HEK293 (cell line): ENCODE measurements at regions not wholly inside any gene's neighbourhood (a gene's known extent, or its start where the extent isn't known, plus 50 kb on each side); places are given as distances from the start of the nearest gene placed in this dataset.

Experiments
- CTCF ChIA-PET: fragments of 350-600 bp; formaldehyde crosslinking; extraction: SDS; loops from one replicate; lab custom pipeline; 2021; ENCODE audit warnings: antibody characterized with exemption; lab: Yijun Ruan, JAX
- POLR2A ChIA-PET: fragments of 300-600 bp; formaldehyde crosslinking; extraction: SDS; loops from one replicate; lab custom pipeline; 2020; ENCODE audit warnings: antibody characterized with exemption, inconsistent platforms; lab: Yijun Ruan, JAX
- H3K27ac ChIP-seq: fragments of 200-500 bp; sonication (Bioruptor generic); 2 replicates; pipeline ENCODE4 v1.5.1; 2014; ENCODE audit warnings: low read depth, low read length, control low read depth, inconsistent platforms; ENCODE audit errors: extremely low read depth
- H3K36me3 ChIP-seq, 2 experiments: fragments of 200-500 bp in 1 of 2; sonication (Bioruptor generic) in 1 of 2; 1 replicate in 1 of 2; 2 replicates in 1 of 2; pipeline ENCODE4 v1.5.1; 2014 to 2017; ENCODE audit warnings: inconsistent platforms in 2 of 2, low read length in 2 of 2; ENCODE audit not compliant: control insufficient read depth in 2 of 2, insufficient read depth in 1 of 2
- H3K4me1 ChIP-seq: fragments of 200-500 bp; sonication (Bioruptor generic); 2 replicates; pipeline ENCODE4 v1.5.1; 2014; ENCODE audit warnings: mild to moderate bottlenecking, low read length, inconsistent platforms; ENCODE audit not compliant: control insufficient read depth, insufficient read depth
- H3K4me3 ChIP-seq: 2 replicates; pipeline ENCODE4 v1.5.1; 2011; ENCODE audit warnings: low read depth, mild to moderate bottlenecking, control low read depth, low read length, moderate library complexity
- H3K9me3 ChIP-seq: fragments of 200-500 bp; sonication (Bioruptor generic); 2 replicates; pipeline ENCODE4 v1.5.1; 2014; ENCODE audit warnings: low read depth, low read length, inconsistent platforms; ENCODE audit not compliant: control insufficient read depth, insufficient read depth
- KLF9 ChIP-seq: fragments of 450-650 bp; formaldehyde crosslinking; IDR thresholded peaks from 2 replicates; pipeline ENCODE4 v1.5.1; 2016; ENCODE audit warnings: missing biosample characterization, missing genetic modification characterization, low read depth
- SETDB1 ChIP-seq: IDR thresholded peaks from one replicate; pipeline ENCODE4 v1.6.1; 2017; ENCODE audit warnings: mild to moderate bottlenecking, low read length, moderate library complexity, mixed read lengths; ENCODE audit not compliant: insufficient read length
- ZBTB1 ChIP-seq: fragments of 450-650 bp; formaldehyde crosslinking; IDR thresholded peaks from 2 replicates; pipeline ENCODE4 v1.5.1; 2016; ENCODE audit warnings: missing biosample characterization, missing genetic modification characterization
- ZFP37 ChIP-seq: fragments of 450-650 bp; formaldehyde crosslinking; IDR thresholded peaks from 2 replicates; pipeline ENCODE4 v1.5.1; 2016; ENCODE audit warnings: missing biosample characterization, missing genetic modification characterization
- ZNF114 ChIP-seq: fragments of 450-650 bp; formaldehyde crosslinking; IDR thresholded peaks from 2 replicates; pipeline ENCODE4 v1.5.0; 2017; ENCODE audit warnings: missing biosample characterization, missing genetic modification characterization
- ZNF133 ChIP-seq: fragments of 450-650 bp; formaldehyde crosslinking; IDR thresholded peaks from 2 replicates; pipeline ENCODE4 v1.5.1; 2016; ENCODE audit warnings: missing biosample characterization, missing genetic modification characterization
- ZNF239 ChIP-seq: fragments of 450-650 bp; formaldehyde crosslinking; IDR thresholded peaks from 2 replicates; pipeline ENCODE4 v1.5.1; 2016; ENCODE audit warnings: missing biosample characterization, missing genetic modification characterization
- ZNF24 ChIP-seq: fragments of 450-650 bp; formaldehyde crosslinking; IDR thresholded peaks from 2 replicates; pipeline ENCODE4 v1.5.1; 2016; ENCODE audit warnings: missing biosample characterization, missing genetic modification characterization
- ZNF274 ChIP-seq, 2 experiments: fragments of 200-500 bp in 1 of 2; fragments of 450-650 bp in 1 of 2; sonication (Bioruptor generic) in 1 of 2; formaldehyde crosslinking in 1 of 2; IDR thresholded peaks; 2 replicates each; pipeline versions ENCODE4 v1.5.1 to v1.6.1; 2014 to 2016; ENCODE audit warnings: borderline replicate concordance in 1 of 2, inconsistent platforms in 1 of 2, low read length in 1 of 2, missing biosample characterization in 1 of 2, missing genetic modification characterization in 1 of 2
- ZNF350 ChIP-seq: fragments of 450-650 bp; formaldehyde crosslinking; IDR thresholded peaks from 2 replicates; pipeline ENCODE4 v1.5.0; 2017; ENCODE audit warnings: missing biosample characterization, mild to moderate bottlenecking, missing genetic modification characterization
- ZNF404 ChIP-seq: fragments of 450-650 bp; formaldehyde crosslinking; IDR thresholded peaks from 2 replicates; pipeline ENCODE4 v1.5.1; 2017; ENCODE audit warnings: missing biosample characterization, missing genetic modification characterization
- ZNF501 ChIP-seq: fragments of 450-650 bp; formaldehyde crosslinking; IDR thresholded peaks from 2 replicates; pipeline ENCODE4 v1.5.1; 2016; ENCODE audit warnings: missing biosample characterization, missing genetic modification characterization
- ZNF549 ChIP-seq: fragments of 450-650 bp; IDR thresholded peaks from 2 replicates; pipeline ENCODE4 v1.5.1; 2018; ENCODE audit warnings: missing biosample characterization, missing genetic modification characterization, mild to moderate bottlenecking, inconsistent platforms, moderate library complexity
- ZNF585B ChIP-seq: fragments of 450-650 bp; formaldehyde crosslinking; IDR thresholded peaks from 2 replicates; pipeline ENCODE4 v1.5.1; 2016; ENCODE audit warnings: missing biosample characterization, missing genetic modification characterization
- ZNF677 ChIP-seq: fragments of 450-650 bp; IDR thresholded peaks from 2 replicates; pipeline ENCODE4 v1.5.0; 2018; ENCODE audit warnings: missing biosample characterization, mild to moderate bottlenecking, missing genetic modification characterization, moderate library complexity
- ZNF707 ChIP-seq: fragments of 450-650 bp; formaldehyde crosslinking; IDR thresholded peaks from 2 replicates; pipeline ENCODE4 v1.5.1; 2016; ENCODE audit warnings: missing biosample characterization, missing genetic modification characterization
- ZNF792 ChIP-seq: fragments of 450-650 bp; formaldehyde crosslinking; IDR thresholded peaks from 2 replicates; pipeline ENCODE4 v1.5.1; 2016; ENCODE audit warnings: missing biosample characterization, missing genetic modification characterization
- ZSCAN23 ChIP-seq: fragments of 450-650 bp; formaldehyde crosslinking; IDR thresholded peaks from 2 replicates; pipeline ENCODE4 v1.5.1; 2016; ENCODE audit warnings: missing biosample characterization, missing genetic modification characterization
- TF ChIP-seq, protein P1 (sequence below): fragments of 450-650 bp; formaldehyde crosslinking; IDR thresholded peaks from 2 replicates; pipeline ENCODE4 v1.5.1; 2017; ENCODE audit warnings: missing biosample characterization, missing genetic modification characterization
- TF ChIP-seq, protein P2 (sequence below): fragments of 450-650 bp; formaldehyde crosslinking; conservative IDR thresholded peaks from 2 replicates; pipeline ENCODE4 v1.5.1; 2016; ENCODE audit warnings: low read depth, missing biosample characterization, missing genetic modification characterization
- TF ChIP-seq, protein P3 (sequence below): fragments of 450-650 bp; formaldehyde crosslinking; IDR thresholded peaks from 2 replicates; pipeline ENCODE4 v1.5.1; 2017; ENCODE audit warnings: missing biosample characterization, missing genetic modification characterization
- TF ChIP-seq, protein P4 (sequence below): fragments of 450-650 bp; IDR thresholded peaks from 2 replicates; pipeline ENCODE4 v1.5.1; 2018; ENCODE audit warnings: missing biosample characterization, missing genetic modification characterization

DNA sequence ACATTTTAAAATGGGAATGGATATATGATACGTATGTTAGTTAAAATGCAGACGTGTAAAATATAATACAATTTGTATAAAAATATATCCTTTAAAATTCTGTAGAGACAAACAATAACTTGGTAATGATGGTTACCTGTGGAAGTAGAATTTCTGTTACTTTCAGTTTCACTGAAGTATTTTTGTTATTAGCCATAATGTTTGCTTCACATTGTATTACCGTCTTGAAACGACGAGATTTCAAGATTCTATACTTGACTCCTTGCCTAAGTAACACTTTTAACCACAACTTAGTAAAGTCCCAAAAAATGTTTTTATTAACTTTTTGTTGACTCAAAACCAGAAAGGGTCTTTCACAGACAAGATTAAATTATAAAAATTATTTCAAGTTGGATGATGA lies 488.3 kb upstream of the VRK2 start (continued):
- TF ChIP-seq, protein P1, sequence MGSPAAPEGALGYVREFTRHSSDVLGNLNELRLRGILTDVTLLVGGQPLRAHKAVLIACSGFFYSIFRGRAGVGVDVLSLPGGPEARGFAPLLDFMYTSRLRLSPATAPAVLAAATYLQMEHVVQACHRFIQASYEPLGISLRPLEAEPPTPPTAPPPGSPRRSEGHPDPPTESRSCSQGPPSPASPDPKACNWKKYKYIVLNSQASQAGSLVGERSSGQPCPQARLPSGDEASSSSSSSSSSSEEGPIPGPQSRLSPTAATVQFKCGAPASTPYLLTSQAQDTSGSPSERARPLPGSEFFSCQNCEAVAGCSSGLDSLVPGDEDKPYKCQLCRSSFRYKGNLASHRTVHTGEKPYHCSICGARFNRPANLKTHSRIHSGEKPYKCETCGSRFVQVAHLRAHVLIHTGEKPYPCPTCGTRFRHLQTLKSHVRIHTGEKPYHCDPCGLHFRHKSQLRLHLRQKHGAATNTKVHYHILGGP (tag by site-specific recombination) = no peak
- TF ChIP-seq ZNF350 (tag by site-specific recombination) (no peak), ZNF133 (tag by site-specific recombination) (no peak), ZNF24 (tag by site-specific recombination) (no peak), ZNF239 (no peak), ZNF792 (tag by site-specific recombination) (no peak), ZNF114 (tag by site-specific recombination) (no peak), ZFP37 (tag by site-specific recombination) (no peak)
- TF ChIP-seq, protein P2, sequence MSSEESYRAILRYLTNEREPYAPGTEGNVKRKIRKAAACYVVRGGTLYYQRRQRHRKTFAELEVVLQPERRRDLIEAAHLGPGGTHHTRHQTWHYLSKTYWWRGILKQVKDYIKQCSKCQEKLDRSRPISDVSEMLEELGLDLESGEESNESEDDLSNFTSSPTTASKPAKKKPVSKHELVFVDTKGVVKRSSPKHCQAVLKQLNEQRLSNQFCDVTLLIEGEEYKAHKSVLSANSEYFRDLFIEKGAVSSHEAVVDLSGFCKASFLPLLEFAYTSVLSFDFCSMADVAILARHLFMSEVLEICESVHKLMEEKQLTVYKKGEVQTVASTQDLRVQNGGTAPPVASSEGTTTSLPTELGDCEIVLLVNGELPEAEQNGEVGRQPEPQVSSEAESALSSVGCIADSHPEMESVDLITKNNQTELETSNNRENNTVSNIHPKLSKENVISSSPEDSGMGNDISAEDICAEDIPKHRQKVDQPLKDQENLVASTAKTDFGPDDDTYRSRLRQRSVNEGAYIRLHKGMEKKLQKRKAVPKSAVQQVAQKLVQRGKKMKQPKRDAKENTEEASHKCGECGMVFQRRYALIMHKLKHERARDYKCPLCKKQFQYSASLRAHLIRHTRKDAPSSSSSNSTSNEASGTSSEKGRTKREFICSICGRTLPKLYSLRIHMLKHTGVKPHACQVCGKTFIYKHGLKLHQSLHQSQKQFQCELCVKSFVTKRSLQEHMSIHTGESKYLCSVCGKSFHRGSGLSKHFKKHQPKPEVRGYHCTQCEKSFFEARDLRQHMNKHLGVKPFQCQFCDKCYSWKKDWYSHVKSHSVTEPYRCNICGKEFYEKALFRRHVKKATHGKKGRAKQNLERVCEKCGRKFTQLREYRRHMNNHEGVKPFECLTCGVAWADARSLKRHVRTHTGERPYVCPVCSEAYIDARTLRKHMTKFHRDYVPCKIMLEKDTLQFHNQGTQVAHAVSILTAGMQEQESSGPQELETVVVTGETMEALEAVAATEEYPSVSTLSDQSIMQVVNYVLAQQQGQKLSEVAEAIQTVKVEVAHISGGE = no peak

DNA sequence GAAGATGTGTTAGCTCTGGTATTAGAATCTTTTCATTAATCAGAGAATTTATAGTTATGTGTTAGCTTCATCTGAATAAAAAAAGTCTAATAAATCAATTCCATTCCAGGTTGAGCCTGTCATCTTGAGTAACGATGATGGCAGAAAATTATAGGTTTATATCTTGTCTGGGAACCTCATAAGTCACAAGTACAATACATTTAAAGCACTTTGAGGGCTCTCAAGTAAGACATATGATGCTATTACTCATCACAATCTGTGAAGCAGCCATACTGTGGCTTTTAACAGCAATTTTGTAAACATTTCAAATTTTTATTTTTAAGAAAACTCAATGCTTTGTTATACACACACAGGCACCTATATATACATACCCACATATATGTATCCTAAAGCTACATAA lies 484.1 kb upstream of the VRK2 start:
- ChIA-PET CTCF (interaction anchor here (0.9 to 1.0 kb wide), 2 partner anchors 13 to 1379 kb away, joined by 3 to 5 read pairs; no protein-coding TSS in a partner anchor), POLR2A (no interaction called here)
- Histone ChIP-seq H3K9me3 (no peaks in the 10 kb centered on the region), H3K36me3 (no peaks in the 10 kb centered on the region), H3K27ac (no peak overlapping the region), H3K4me3 (no peak overlapping the region), H3K4me1 (no peaks in the 10 kb centered on the region)
- TF ChIP-seq KLF9 = no peak
- no peak for TF ChIP-seq ZNF404 (tag by site-specific recombination)
- no peak for TF ChIP-seq ZNF501 (tag by site-specific recombination)
- TF ChIP-seq, protein P3, sequence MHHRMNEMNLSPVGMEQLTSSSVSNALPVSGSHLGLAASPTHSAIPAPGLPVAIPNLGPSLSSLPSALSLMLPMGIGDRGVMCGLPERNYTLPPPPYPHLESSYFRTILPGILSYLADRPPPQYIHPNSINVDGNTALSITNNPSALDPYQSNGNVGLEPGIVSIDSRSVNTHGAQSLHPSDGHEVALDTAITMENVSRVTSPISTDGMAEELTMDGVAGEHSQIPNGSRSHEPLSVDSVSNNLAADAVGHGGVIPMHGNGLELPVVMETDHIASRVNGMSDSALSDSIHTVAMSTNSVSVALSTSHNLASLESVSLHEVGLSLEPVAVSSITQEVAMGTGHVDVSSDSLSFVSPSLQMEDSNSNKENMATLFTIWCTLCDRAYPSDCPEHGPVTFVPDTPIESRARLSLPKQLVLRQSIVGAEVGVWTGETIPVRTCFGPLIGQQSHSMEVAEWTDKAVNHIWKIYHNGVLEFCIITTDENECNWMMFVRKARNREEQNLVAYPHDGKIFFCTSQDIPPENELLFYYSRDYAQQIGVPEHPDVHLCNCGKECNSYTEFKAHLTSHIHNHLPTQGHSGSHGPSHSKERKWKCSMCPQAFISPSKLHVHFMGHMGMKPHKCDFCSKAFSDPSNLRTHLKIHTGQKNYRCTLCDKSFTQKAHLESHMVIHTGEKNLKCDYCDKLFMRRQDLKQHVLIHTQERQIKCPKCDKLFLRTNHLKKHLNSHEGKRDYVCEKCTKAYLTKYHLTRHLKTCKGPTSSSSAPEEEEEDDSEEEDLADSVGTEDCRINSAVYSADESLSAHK (tag by site-specific recombination) = no peak
- TF ChIP-seq, protein P4, sequence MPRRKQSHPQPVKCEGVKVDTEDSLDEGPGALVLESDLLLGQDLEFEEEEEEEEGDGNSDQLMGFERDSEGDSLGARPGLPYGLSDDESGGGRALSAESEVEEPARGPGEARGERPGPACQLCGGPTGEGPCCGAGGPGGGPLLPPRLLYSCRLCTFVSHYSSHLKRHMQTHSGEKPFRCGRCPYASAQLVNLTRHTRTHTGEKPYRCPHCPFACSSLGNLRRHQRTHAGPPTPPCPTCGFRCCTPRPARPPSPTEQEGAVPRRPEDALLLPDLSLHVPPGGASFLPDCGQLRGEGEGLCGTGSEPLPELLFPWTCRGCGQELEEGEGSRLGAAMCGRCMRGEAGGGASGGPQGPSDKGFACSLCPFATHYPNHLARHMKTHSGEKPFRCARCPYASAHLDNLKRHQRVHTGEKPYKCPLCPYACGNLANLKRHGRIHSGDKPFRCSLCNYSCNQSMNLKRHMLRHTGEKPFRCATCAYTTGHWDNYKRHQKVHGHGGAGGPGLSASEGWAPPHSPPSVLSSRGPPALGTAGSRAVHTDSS (tag by site-specific recombination) = no peak
- no peak for TF ChIP-seq ZNF585B
- no peak for TF ChIP-seq ZNF707 (tag by site-specific recombination)
- no peak for TF ChIP-seq ZNF677
- TF ChIP-seq ZNF549 = no peak
- TF ChIP-seq ZSCAN23 (tag by site-specific recombination) = no peak
- TF ChIP-seq ZNF274 (IDR thresholded peaks at IDR 0.05; ENCODE audit: low read length) = no peak
- TF ChIP-seq ZNF274 (tag by site-specific recombination; IDR thresholded peaks at IDR 0.05; ENCODE audit: borderline replicate concordance) = no peak
- no peak for TF ChIP-seq ZBTB1 (tag by site-specific recombination)
- no peak for TF ChIP-seq SETDB1
- TF ChIP-seq, protein P1 (tag by site-specific recombination) = no peak
